GM19463 (cell line): ENCODE measurements at regions not wholly inside any gene's neighbourhood (a gene's known extent, or its start where the extent isn't known, plus 50 kb on each side); places are given as distances from the start of the nearest gene placed in this dataset.
A peak's percentile ranks its signal among the peaks of the same experiment; 100 is the strongest.

Experiments
- ATAC-seq: cut with Tn5 transposase; IDR thresholded peaks from one replicate; pipeline ENCODE4 v1.9.1; 2021; ENCODE audit warnings: mild to moderate bottlenecking, moderate library complexity; ENCODE audit not compliant: unreplicated experiment

- ATAC-seq, result no peak
Measured at GRCh38 chr9:16128003-16128402, 575.2 kb downstream of the CCDC171 start.

GRCh38 chr9:16131264-16131663 is 578.4 kb downstream of the CCDC171 start:
- ATAC-seq, result no peak

DNA sequence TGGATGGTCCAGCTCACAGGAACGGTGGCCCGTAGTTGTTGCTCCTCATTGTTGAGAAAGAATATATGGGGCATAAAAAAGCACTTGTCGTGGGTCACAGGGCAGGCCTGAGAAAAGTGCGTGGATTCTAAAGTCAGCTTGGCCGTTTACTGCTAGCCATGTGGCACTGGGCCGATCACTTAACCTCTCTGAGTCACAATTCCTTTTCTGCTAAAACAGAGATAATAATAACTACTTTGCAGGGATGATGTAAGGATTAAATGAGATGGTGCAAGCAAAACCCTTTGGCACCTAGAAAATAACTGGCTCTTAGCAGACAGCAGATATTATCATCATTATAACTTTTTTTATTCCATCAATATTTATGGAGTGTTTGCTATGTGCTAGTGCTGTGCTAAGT is 579.7 kb downstream of the CCDC171 start:
- no peak for ATAC-seq

- ATAC-seq, result no peak
Measured at GRCh38 chr9:16133032-16133431, 580.2 kb downstream of the CCDC171 start.

DNA sequence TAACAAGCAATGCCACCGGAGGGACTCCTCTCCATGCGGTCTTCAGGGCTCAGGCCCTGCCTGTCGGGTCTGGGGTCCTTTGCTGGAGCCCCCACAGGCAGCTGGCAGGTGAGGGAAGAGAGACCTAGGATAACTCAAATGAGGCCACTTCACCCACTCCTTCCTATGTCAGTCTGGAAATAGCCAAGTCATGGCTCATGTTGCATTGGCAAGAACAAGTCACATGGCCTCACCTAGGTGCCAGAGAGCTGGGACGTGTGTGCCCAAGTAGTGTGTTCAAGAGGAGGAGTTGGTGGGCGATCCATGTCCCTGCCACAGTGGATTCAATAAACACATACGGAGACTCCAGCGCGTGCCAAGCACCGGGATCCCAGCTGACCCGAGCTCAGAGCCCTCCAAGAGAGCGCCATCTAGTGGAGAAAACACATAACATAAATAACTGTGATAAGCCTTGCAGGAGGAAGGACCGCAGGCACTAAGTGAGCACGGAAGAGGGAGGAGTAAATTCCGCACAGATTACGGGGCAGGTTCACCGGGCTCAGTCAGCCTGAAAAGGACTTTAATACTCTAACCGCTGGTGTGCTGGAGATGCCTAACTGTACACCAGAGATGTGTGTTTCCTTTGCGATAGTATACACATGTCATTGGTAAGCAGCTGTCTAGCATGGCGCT is 580.8 kb downstream of the CCDC171 start:
- peak; percentile 85 for ATAC-seq

GRCh38 chr9:16134351-16134750 is 581.5 kb downstream of the CCDC171 start:
- no peak for ATAC-seq

GRCh38 chr9:16135968-16136367 is 583.1 kb downstream of the CCDC171 start:
- no peak for ATAC-seq

DNA sequence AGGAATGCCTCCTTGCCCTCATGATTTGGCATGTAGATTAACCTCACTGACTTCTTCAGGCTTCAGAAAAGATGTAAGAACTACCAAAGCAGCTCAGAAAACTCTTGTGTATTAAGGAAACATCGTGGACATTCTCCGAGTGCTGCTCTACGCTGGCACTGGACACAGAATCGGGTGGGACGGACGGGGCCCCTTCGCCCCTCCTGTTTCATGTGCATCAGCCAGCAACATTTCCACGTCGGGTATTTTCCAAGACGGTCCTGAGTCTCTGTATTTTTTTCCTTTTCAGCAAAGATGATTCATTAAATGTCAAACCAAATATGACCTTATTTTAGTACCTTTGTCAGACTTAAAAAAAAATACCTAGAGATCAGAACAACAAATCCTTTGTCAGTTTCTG is 583.6 kb downstream of the CCDC171 start:
- no peak for ATAC-seq

- ATAC-seq, result no peak
Measured at GRCh38 chr9:16136961-16137360, 584.1 kb downstream of the CCDC171 start.

- no peak for ATAC-seq
Measured at GRCh38 chr9:16138561-16139491, 586.0 kb downstream of the CCDC171 start.

GRCh38 chr9:16139774-16140173 is 586.9 kb downstream of the CCDC171 start:
- ATAC-seq, result no peak

- no peak for ATAC-seq
Measured at GRCh38 chr9:16143310-16143709, 590.5 kb downstream of the CCDC171 start.

DNA sequence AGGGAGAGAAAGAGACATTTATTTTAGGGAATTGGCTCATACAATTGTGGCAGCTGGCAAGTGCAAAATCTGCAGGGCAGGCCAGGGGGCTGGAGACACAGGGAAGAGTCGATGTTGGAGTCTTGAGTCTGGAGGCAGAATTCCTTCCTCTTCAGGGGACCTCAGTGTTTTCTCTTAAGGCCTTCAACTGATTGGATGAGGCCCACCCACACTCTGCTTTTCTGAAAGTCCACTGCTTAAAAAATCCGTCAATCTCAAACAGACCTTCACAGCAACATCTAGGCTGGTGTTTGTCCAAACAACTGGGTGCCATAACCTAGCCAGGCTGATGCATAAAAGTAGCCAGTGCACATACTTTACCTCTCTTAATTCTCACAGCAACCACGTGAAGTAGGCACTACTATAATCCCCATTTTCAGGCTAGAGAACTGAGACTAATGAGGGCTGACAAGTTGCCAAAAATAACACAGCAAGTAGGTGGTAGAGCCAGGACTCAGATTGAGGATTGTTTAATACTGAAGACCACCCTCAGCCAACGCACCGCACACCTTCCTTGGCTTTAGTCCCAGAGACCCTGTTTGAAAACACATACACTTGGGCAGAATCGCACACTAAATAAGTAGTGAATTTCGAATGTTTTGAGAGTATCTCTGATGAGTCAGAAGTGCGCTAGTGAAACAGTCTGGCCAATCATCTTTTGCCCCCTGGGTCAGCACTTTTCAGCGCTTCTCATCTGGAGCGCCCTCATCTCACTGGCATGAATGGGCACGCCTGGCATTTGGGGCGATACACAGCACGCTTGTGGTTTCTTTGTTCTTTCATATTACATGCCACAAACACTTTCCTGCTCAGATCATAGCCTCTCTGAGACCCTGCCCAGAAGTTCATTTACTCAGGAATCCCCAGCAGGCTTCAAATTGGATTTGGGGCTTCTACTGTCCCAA is 591.4 kb downstream of the CCDC171 start:
- no peak for ATAC-seq

GRCh38 chr9:16145196-16145950 is 592.5 kb downstream of the CCDC171 start:
- ATAC-seq, result peak; percentile 53

- no peak for ATAC-seq
Measured at GRCh38 chr9:16147726-16148125, 594.9 kb downstream of the CCDC171 start.

GRCh38 chr9:16150501-16150900 is 597.7 kb downstream of the CCDC171 start:
- ATAC-seq, result no peak

GRCh38 chr9:16150938-16151650 is 598.3 kb downstream of the CCDC171 start:
- no peak for ATAC-seq

DNA sequence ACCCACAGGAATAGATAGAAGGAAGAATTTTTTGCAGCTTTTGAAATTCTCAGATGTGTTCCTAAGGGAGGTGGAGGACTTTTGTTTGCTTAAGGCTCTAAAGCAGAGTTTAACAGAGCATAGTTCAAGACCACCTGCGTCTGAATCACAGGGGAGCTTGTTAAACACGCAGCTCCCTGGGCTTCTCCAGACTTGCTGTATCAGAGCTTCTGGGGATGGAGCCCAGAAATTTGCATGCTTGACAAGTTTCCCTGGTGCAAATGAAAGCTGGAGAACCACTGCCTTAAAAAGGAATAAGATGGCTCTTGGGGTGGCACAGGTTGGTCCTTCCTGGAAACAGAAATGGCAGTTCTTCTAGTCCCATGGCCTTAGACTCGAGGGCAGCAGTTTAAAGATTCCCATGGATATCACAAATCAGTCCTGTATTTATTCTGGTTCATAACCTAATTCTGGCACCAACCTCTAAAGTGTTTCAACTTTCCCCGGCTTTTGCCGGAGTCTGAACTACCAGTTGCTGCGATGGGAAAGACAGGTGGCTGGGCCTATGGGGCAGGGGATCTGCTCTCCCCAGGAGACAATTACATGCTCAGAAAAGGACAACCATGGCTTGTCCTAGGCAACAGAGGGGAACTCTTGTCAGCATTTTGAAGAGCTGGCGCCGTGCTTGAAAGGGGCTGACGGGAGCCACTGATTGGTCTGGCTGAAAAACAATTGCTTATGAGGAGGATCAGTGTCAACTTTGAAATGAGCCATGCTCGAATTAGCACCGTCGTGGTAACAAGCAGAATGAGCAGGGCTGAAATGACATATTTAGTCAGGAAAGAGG is 599.6 kb downstream of the CCDC171 start:
- ATAC-seq, result no peak

- ATAC-seq, result no peak
Measured at GRCh38 chr9:16153221-16153620, 600.4 kb downstream of the CCDC171 start.
